Bronchial epithelial cell (primary cell): ENCODE measurements at regions not wholly inside any gene's neighbourhood (a gene's known extent, or its start where the extent isn't known, plus 50 kb on each side); places are given as distances from the start of the nearest gene placed in this dataset.
A peak's percentile ranks its signal among the peaks of the same experiment; 100 is the strongest.
"Not testable (repeated sequence)": the region's sequence is repeated elsewhere in the genome, so short reads cannot be mapped to it uniquely, and the experiment has no call there.

ENCODE experiments used
- DNase-seq: peaks from one replicate; pipeline ENCODE4 v3.0.0-alpha.2; 2010; ENCODE audit warnings: low read depth
- FAIRE-seq: peaks from 2 replicates; lab custom pipeline; 2011; peaks lifted over from hg19 to GRCh38; lab: Jason Lieb, UNC
- H3K27me3 ChIP-seq: 2 replicates; pipeline ENCODE4 v1.5.1; 2011; ENCODE audit warnings: low read length; ENCODE audit not compliant: control insufficient read depth, insufficient read depth
- H3K36me3 ChIP-seq: 2 replicates; pipeline ENCODE4 v1.5.1; 2011; ENCODE audit warnings: low read length; ENCODE audit not compliant: control insufficient read depth, insufficient read depth
- H3K4me3 ChIP-seq: 2 replicates; pipeline ENCODE4 v1.5.1; 2011; ENCODE audit warnings: mild to moderate bottlenecking, low read depth, low read length, control low read depth
- CTCF ChIP-seq: IDR thresholded peaks from 2 replicates; pipeline ENCODE4 v1.5.1; 2011; ENCODE audit warnings: mild to moderate bottlenecking, moderate library complexity, low read length, control low read depth, inconsistent platforms; ENCODE audit not compliant: insufficient read depth, severe bottlenecking

GRCh38 chr2:53208815-53209214, 558.8 kb upstream of the CHAC2 start:
- TF ChIP-seq CTCF: no peak
- FAIRE-seq (no peak), DNase-seq (no peak)

GRCh38 chr2:53206226-53206625, 561.4 kb upstream of the CHAC2 start:
- not testable (repeated sequence) for DNase-seq, H3K4me3 ChIP-seq, FAIRE-seq, H3K27me3 ChIP-seq, H3K36me3 ChIP-seq

More at GRCh38 chr2:53208815-53209214, 558.8 kb upstream of the CHAC2 start:
- Histone ChIP-seq H3K27me3 (no peaks in the 10 kb centered on the region), H3K36me3 (no peaks in the 10 kb centered on the region), H3K4me3 (no peak overlapping the region)

GRCh38 chr2:53202063-53202462, 565.5 kb upstream of the CHAC2 start:
- Histone ChIP-seq H3K4me3 (no peak overlapping the region), H3K27me3 (no peaks in the 10 kb centered on the region), H3K36me3 (no peaks in the 10 kb centered on the region)
- DNase-seq: peak; percentile 83
- peak; percentile 64 for FAIRE-seq
- TF ChIP-seq CTCF: peak; percentile 43

GRCh38 chr2:53200072-53200471, 567.5 kb upstream of the CHAC2 start:
- no peak for TF ChIP-seq CTCF
- Histone ChIP-seq H3K36me3 (no peaks in the 10 kb centered on the region), H3K27me3 (no peaks in the 10 kb centered on the region), H3K4me3 (no peak overlapping the region)
- DNase-seq: no peak
- FAIRE-seq: no peak

GRCh38 chr2:53188851-53189510, 578.6 kb upstream of the CHAC2 start:
- H3K36me3 ChIP-seq: no peaks in the 10 kb centered on the region
- no peak overlapping the region for H3K4me3 ChIP-seq
- FAIRE-seq (no peak), DNase-seq (no peak)
- no peaks in the 10 kb centered on the region for H3K27me3 ChIP-seq
- no peak for TF ChIP-seq CTCF

GRCh38 chr2:53183581-53183980, 584.0 kb upstream of the CHAC2 start:
- no peak overlapping the region for H3K4me3 ChIP-seq
- no peak for TF ChIP-seq CTCF
- DNase-seq: no peak
- FAIRE-seq: no peak
- no peaks in the 10 kb centered on the region for H3K36me3 ChIP-seq
- no peaks in the 10 kb centered on the region for H3K27me3 ChIP-seq
